ENCODE measurements at regions not wholly inside any gene's neighbourhood (a gene's known extent, or its start where the extent isn't known, plus 50 kb on each side); places are given as distances from the start of the nearest gene placed in this dataset.

- ATAC-seq = peak; percentile 72
These were observed 679.5 kb downstream of the KCNJ3 start for GRCh38 chr2:155377931-155378444.

More at GRCh38 chr2:155377931-155378444, 679.5 kb downstream of the KCNJ3 start:
- H3K4me3 ChIP-seq = no peak overlapping the region
- peak; percentile 17; the same call in 1 of the 2 replicates for TF ChIP-seq CEBPB (tag; IDR thresholded peaks at IDR 0.05)
- TF ChIP-seq PRDM10 (IDR thresholded peaks at IDR 0.05; ENCODE audit: partially characterized antibody) = no peak
- peak; percentile 24; the same call in 1 of the 2 replicates for TF ChIP-seq ATF3 (IDR thresholded peaks at IDR 0.05)
- TF ChIP-seq ATF3 (CRISPR knock-in tag; conservative IDR thresholded peaks at IDR 0.05) = no peak
- in situ Hi-C loops (cut with MboI) (no loop called here), intact Hi-C loops (cut with micrococcal nuclease) (loop anchor here (5.0 kb wide), 5 partner anchors 439 to 1814 kb away; no protein-coding TSS in a partner anchor)
- ChIA-PET CTCF (ENCODE audit: low intra/inter-chr PET ratio) (interaction anchor here (1.1 kb wide), 2 partner anchors 1515 to 1816 kb away, joined by 3 read pairs; no protein-coding TSS in a partner anchor), POLR2A (no interaction called here)
- no peak overlapping the region for H3K4me2 ChIP-seq (ENCODE audit: insufficient read depth, low read length)
- no peak for FAIRE-seq
- H4K20me1 ChIP-seq (replicated peaks; ENCODE audit: control insufficient read depth, insufficient read depth, low read length) = no peaks in the 10 kb centered on the region
- no peak overlapping the region for H3K9ac ChIP-seq (ENCODE audit: insufficient read depth in 1 of 2, low read depth in 2 of 2, low read length in 2 of 2)
- H3K9me3 ChIP-seq (replicated peaks; ENCODE audit: control insufficient read depth, insufficient read depth, low read depth, low read length) = no peaks in the 10 kb centered on the region
- no peak overlapping the region for H2AFZ ChIP-seq (ENCODE audit: low read depth, low read length)
- no TSS peak for BruUV-seq (replicated peaks)
- no peaks in the 10 kb centered on the region for H3K36me3 ChIP-seq (ENCODE audit: control insufficient read depth, insufficient read depth, low read length)
- H3K79me2 ChIP-seq (ENCODE audit: control insufficient read depth, insufficient read depth, low read length) = peaks cover 12% of the 10 kb centered on the region; the same call in 2 of the 3 replicates
- DNase-seq (ENCODE audit: extremely low read depth in 1 of 4, low spot score in 3 of 4) = no peak
- H3K27ac ChIP-seq (ENCODE audit: extremely low read depth, low read depth, low read length) = no peak overlapping the region
- no peaks in the 10 kb centered on the region for H3K27me3 ChIP-seq (ENCODE audit: control insufficient read depth in 2 of 2, insufficient read depth in 2 of 2, low read length in 2 of 2)
- no peaks in the 10 kb centered on the region for H3K4me1 ChIP-seq (replicated peaks in 1 of 2; ENCODE audit: control insufficient read depth in 2 of 2, insufficient read depth in 2 of 2, low read length in 2 of 2)
- no peaks in the 10 kb centered on the region for H3K9me1 ChIP-seq (ENCODE audit: control insufficient read depth, insufficient read depth, low read length)
- 22% methylated on average over 1 of the region's 1 CpG for WGBS (ENCODE audit: insufficient coverage, low coverage, missing lambda C conversion rate)

All from K562 (cell line).